SK-N-SH (cell line): ENCODE measurements at regions not wholly inside any gene's neighbourhood (a gene's known extent, or its start where the extent isn't known, plus 50 kb on each side); places are given as distances from the start of the nearest gene placed in this dataset.

Experiments used
- CTCF ChIA-PET: fragments of 300-600, 350-600 bp; formaldehyde crosslinking; extraction: SDS; loops from one replicate; lab custom pipeline; 2021; lab: Yijun Ruan, JAX
- POLR2A ChIA-PET: fragments of 350-600 bp; sonication (Branson Sonifier 250); formaldehyde crosslinking; extraction: SDS; loops from one replicate; lab custom pipeline; 2020; ENCODE audit warnings: antibody characterized with exemption, inconsistent platforms; lab: Yijun Ruan, JAX
- DNase-seq: peaks from one replicate; pipeline ENCODE4 v3.0.0; 2012
- H2AFZ ChIP-seq: fragments of 200-600 bp; sonication (generic); 2 replicates; pipeline ENCODE4 v1.8.1; 2016; ENCODE audit warnings: antibody characterized with exemption, mild to moderate bottlenecking, low read depth
- H3F3A ChIP-seq: fragments of 200-600 bp; sonication (generic); replicated peaks from 2 replicates; pipeline ENCODE3; 2016; ENCODE audit warnings: antibody characterized with exemption, mild to moderate bottlenecking; ENCODE audit not compliant: insufficient read depth
- H3K27ac ChIP-seq, 2 experiments: fragments of 200-500 bp in 1 of 2; fragments of 200-600 bp in 1 of 2; sonication (Bioruptor generic) in 1 of 2; sonication (generic), shearing (Covaris generic) in 1 of 2; 2 replicates each; pipeline versions ENCODE4 v1.5.1 to v1.6.1; 2014 to 2016; ENCODE audit warnings: low read depth in 2 of 2, inconsistent platforms in 1 of 2, low read length in 1 of 2, mild to moderate bottlenecking in 1 of 2, mixed read lengths in 1 of 2
- H3K27me3 ChIP-seq: fragments of 200-600 bp; sonication (generic), shearing (Covaris generic); 2 replicates; pipeline ENCODE4 v1.6.1; 2016; ENCODE audit warnings: mixed run types; ENCODE audit not compliant: insufficient read depth
- H3K36me3 ChIP-seq, 2 experiments: fragments of 200-500 bp in 1 of 2; fragments of 200-600 bp in 1 of 2; sonication (Bioruptor generic) in 1 of 2; sonication (generic) in 1 of 2; replicated peaks in 1 of 2; 2 replicates each; pipeline versions ENCODE3 to v1.5.1; 2014 to 2016; ENCODE audit warnings: low read length in 1 of 2, mild to moderate bottlenecking in 1 of 2; ENCODE audit not compliant: insufficient read depth in 2 of 2, control insufficient read depth in 1 of 2
- H3K4me1 ChIP-seq, 2 experiments: fragments of 200-500 bp in 1 of 2; fragments of 200-600 bp in 1 of 2; sonication (Bioruptor generic) in 1 of 2; sonication (generic), shearing (Covaris generic) in 1 of 2; 2 replicates each; pipeline versions ENCODE4 v1.5.1 to v1.6.1; 2014 to 2016; ENCODE audit warnings: low read depth in 1 of 2, low read length in 1 of 2, mixed run types in 1 of 2; ENCODE audit not compliant: insufficient read depth in 2 of 2, control insufficient read depth in 1 of 2
- H3K4me2 ChIP-seq: fragments of 200-600 bp; sonication (generic), shearing (Covaris generic); 2 replicates; pipeline ENCODE4 v1.6.1; 2017; ENCODE audit warnings: mixed run types
- H3K4me3 ChIP-seq, 2 experiments: fragments of 200-500 bp in 1 of 2; fragments of 200-600 bp in 1 of 2; sonication (Bioruptor generic) in 1 of 2; sonication (generic), shearing (Covaris generic) in 1 of 2; 2 replicates each; pipeline versions ENCODE4 v1.5.1 to v1.8.1; 2014 to 2016; ENCODE audit warnings: low read depth in 2 of 2, inconsistent platforms in 1 of 2, low read length in 1 of 2, mild to moderate bottlenecking in 1 of 2, mixed read lengths in 1 of 2, moderate library complexity in 1 of 2
- H3K79me2 ChIP-seq: fragments of 200-600 bp; sonication (generic); 2 replicates; pipeline ENCODE4 v1.8.1; 2017; ENCODE audit warnings: mild to moderate bottlenecking; ENCODE audit not compliant: insufficient read depth
- H3K9ac ChIP-seq: fragments of 200-600 bp; sonication (generic); 2 replicates; pipeline ENCODE4 v1.6.1; 2017; ENCODE audit warnings: mixed run types
- H3K9me2 ChIP-seq: fragments of 200-600 bp; sonication (generic); 2 replicates; pipeline ENCODE4 v1.6.1; 2017; ENCODE audit warnings: mixed run types
- H3K9me3 ChIP-seq: fragments of 200-600 bp; sonication (generic); 2 replicates; pipeline ENCODE4 v1.6.1; 2017; ENCODE audit warnings: mixed run types, mild to moderate bottlenecking, moderate library complexity
- H4K20me1 ChIP-seq: fragments of 200-600 bp; sonication (generic); 2 replicates; pipeline ENCODE4 v1.6.1; 2017; ENCODE audit warnings: mild to moderate bottlenecking, mixed run types; ENCODE audit not compliant: insufficient read depth
- EP300 ChIP-seq, 2 experiments: IDR thresholded peaks; 2 replicates each; pipeline versions ENCODE4 v1.4.0 to v1.6.1; 2012; ENCODE audit warnings: borderline replicate concordance in 1 of 2, low read depth in 1 of 2, low read length in 1 of 2
- GATA2 ChIP-seq: sonication (generic); formaldehyde crosslinking; IDR thresholded peaks from 2 replicates; pipeline ENCODE4 v1.5.0; 2020; ENCODE audit warnings: mild to moderate bottlenecking, missing genetic modification reagents
- JUND ChIP-seq: IDR thresholded peaks from 2 replicates; pipeline ENCODE4 v1.4.0; 2012
- MEF2A ChIP-seq: IDR thresholded peaks from 2 replicates; pipeline ENCODE4 v1.4.0; 2012; ENCODE audit warnings: low read depth, borderline replicate concordance
- NFIC ChIP-seq: IDR thresholded peaks from 2 replicates; pipeline ENCODE4 v1.4.0; 2012; ENCODE audit warnings: borderline replicate concordance
- NRF1 ChIP-seq: IDR thresholded peaks from 2 replicates; pipeline ENCODE4 v1.6.1; 2012; ENCODE audit warnings: low read depth, mild to moderate bottlenecking, low read length
- POLR2AphosphoS5 ChIP-seq: IDR thresholded peaks from 2 replicates; pipeline ENCODE4 v1.6.1; 2012; ENCODE audit warnings: low read depth, low read length
- RAD21 ChIP-seq: IDR thresholded peaks from 2 replicates; pipeline ENCODE4 v1.6.1; 2012; ENCODE audit warnings: mild to moderate bottlenecking, low read length
- RCOR1 ChIP-seq: fragments of 150-350 bp; IDR thresholded peaks from 2 replicates; pipeline ENCODE4 v1.6.1; 2017; ENCODE audit warnings: antibody characterized with exemption, low read length
- SIN3A ChIP-seq: IDR thresholded peaks from 2 replicates; pipeline ENCODE4 v1.6.1; 2012; ENCODE audit warnings: low read depth, mild to moderate bottlenecking, low read length, moderate library complexity, borderline replicate concordance
- SMC3 ChIP-seq: IDR thresholded peaks from 2 replicates; pipeline ENCODE4 v1.6.1; 2012; ENCODE audit warnings: low read depth, low read length, improper control_type of control experiment
- TAF1 ChIP-seq: IDR thresholded peaks from 2 replicates; pipeline ENCODE4 v1.6.1; 2012; ENCODE audit warnings: low read depth, mild to moderate bottlenecking, low read length, moderate library complexity, borderline replicate concordance
- TEAD4 ChIP-seq: IDR thresholded peaks from 2 replicates; pipeline ENCODE4 v1.4.0; 2012; ENCODE audit warnings: mild to moderate bottlenecking, borderline replicate concordance; ENCODE audit not compliant: insufficient read depth
- YY1 ChIP-seq: IDR thresholded peaks from 2 replicates; pipeline ENCODE4 v1.4.0; 2012; ENCODE audit warnings: low read depth, mild to moderate bottlenecking
- WGBS: methylation state at CpG from one replicate; pipeline ENCODE4 v1.1.6; 2017; ENCODE audit warnings: low lambda C conversion rate; 5-methylcytosine and 5-hydroxymethylcytosine counted together
- TF ChIP-seq, protein P1 (sequence below): fragments of 150-350 bp; IDR thresholded peaks from 2 replicates; pipeline ENCODE4 v1.6.1; 2017; ENCODE audit warnings: antibody characterized with exemption, low read length, low read depth, borderline replicate concordance
- TF ChIP-seq, protein P2 (sequence below): IDR thresholded peaks from 2 replicates; pipeline ENCODE4 v1.6.1; 2012; ENCODE audit warnings: mild to moderate bottlenecking, low read depth, low read length, moderate library complexity
- TF ChIP-seq, protein P3 (sequence below): IDR thresholded peaks from 2 replicates; pipeline ENCODE4; 2012

DNA sequence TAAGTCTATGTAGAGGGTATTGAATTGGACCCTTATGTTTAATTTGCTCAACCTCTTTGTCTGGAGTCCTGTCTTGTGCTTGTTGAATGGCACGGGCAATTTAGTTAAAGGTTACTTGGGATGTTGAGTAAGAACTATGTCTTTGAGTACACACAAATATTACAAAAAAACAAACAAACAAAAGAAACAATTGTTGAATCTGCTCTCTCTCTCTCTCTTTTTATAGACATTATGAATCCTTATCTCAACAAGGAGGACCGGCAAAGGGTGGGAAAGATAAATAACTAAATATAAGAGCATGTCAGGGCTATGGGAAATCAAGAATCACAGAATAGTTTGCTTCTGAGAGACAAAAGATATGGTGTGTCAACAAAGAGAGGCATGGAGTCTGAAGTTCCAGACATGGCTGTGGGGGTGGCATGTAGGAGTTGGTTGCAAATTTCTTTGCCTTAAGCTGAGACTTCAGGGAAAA is 608.6 kb downstream of the UTRN start:
- no peak overlapping the region for H3K4me2 ChIP-seq
- CTCF ChIA-PET, result no interaction called here
- no peaks in the 10 kb centered on the region for H3K9me3 ChIP-seq
- H3K4me1 ChIP-seq, result peaks cover 4 to 9% of the 10 kb centered on the region in 2 experiments; a peak in 2 of 4 replicates
- no peaks in the 10 kb centered on the region for H3K9me2 ChIP-seq
- TF ChIP-seq GATA2 (no peak), POLR2AphosphoS5 (no peak), YY1 (no peak), RAD21 (no peak), JUND (no peak), MEF2A (no peak), EP300 (IDR thresholded peaks at IDR 0.05; ENCODE audit: borderline replicate concordance in 1 of 2, low read depth in 1 of 2, low read length in 1 of 2) (no peak), SIN3A (no peak), NRF1 (no peak), TEAD4 (no peak), TAF1 (no peak), SMC3 (no peak), RCOR1 (no peak), NFIC (no peak)
- TF ChIP-seq, protein P1, sequence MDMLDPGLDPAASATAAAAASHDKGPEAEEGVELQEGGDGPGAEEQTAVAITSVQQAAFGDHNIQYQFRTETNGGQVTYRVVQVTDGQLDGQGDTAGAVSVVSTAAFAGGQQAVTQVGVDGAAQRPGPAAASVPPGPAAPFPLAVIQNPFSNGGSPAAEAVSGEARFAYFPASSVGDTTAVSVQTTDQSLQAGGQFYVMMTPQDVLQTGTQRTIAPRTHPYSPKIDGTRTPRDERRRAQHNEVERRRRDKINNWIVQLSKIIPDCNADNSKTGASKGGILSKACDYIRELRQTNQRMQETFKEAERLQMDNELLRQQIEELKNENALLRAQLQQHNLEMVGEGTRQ, result no peak
- TF ChIP-seq, protein P2, sequence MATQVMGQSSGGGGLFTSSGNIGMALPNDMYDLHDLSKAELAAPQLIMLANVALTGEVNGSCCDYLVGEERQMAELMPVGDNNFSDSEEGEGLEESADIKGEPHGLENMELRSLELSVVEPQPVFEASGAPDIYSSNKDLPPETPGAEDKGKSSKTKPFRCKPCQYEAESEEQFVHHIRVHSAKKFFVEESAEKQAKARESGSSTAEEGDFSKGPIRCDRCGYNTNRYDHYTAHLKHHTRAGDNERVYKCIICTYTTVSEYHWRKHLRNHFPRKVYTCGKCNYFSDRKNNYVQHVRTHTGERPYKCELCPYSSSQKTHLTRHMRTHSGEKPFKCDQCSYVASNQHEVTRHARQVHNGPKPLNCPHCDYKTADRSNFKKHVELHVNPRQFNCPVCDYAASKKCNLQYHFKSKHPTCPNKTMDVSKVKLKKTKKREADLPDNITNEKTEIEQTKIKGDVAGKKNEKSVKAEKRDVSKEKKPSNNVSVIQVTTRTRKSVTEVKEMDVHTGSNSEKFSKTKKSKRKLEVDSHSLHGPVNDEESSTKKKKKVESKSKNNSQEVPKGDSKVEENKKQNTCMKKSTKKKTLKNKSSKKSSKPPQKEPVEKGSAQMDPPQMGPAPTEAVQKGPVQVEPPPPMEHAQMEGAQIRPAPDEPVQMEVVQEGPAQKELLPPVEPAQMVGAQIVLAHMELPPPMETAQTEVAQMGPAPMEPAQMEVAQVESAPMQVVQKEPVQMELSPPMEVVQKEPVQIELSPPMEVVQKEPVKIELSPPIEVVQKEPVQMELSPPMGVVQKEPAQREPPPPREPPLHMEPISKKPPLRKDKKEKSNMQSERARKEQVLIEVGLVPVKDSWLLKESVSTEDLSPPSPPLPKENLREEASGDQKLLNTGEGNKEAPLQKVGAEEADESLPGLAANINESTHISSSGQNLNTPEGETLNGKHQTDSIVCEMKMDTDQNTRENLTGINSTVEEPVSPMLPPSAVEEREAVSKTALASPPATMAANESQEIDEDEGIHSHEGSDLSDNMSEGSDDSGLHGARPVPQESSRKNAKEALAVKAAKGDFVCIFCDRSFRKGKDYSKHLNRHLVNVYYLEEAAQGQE, result no peak
- TF ChIP-seq, protein P3, sequence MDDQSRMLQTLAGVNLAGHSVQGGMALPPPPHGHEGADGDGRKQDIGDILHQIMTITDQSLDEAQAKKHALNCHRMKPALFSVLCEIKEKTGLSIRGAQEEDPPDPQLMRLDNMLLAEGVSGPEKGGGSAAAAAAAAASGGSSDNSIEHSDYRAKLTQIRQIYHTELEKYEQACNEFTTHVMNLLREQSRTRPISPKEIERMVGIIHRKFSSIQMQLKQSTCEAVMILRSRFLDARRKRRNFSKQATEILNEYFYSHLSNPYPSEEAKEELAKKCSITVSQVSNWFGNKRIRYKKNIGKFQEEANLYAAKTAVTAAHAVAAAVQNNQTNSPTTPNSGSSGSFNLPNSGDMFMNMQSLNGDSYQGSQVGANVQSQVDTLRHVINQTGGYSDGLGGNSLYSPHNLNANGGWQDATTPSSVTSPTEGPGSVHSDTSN, result no peak
- TF ChIP-seq, all 33 proteins: peak for 0
- H2AFZ ChIP-seq, result no peak overlapping the region
- no peaks in the 10 kb centered on the region for H3K79me2 ChIP-seq
- H3K9ac ChIP-seq, result no peak overlapping the region
- DNase-seq, result no peak
- POLR2A ChIA-PET, result no interaction called here
- WGBS, result 63% methylated on average over 2 of the region's 2 CpGs
- peaks cover 21% of the 10 kb centered on the region for H3F3A ChIP-seq
- no peaks in the 10 kb centered on the region for H3K27me3 ChIP-seq
- H4K20me1 ChIP-seq, result no peaks in the 10 kb centered on the region
- H3K27ac ChIP-seq, result no peak overlapping the region
- H3K4me3 ChIP-seq, result no peak overlapping the region
- no peaks in the 10 kb centered on the region for H3K36me3 ChIP-seq
